ENCODE measurements at regions not wholly inside any gene's neighbourhood (a gene's known extent, or its start where the extent isn't known, plus 50 kb on each side); places are given as distances from the start of the nearest gene placed in this dataset.

GRCh38 chr18:46268671-46269070, 164.5 kb downstream of the HAUS1 start:
- DNase-seq: no peak

GRCh38 chr18:46269275-46269674, 165.1 kb downstream of the HAUS1 start:
- DNase-seq: no peak

GRCh38 chr18:46271488-46271887, 167.3 kb downstream of the HAUS1 start:
- DNase-seq: no peak

- no peak for DNase-seq
Measured at GRCh38 chr18:46273861-46274260, 169.7 kb downstream of the HAUS1 start.

GRCh38 chr18:46274266-46274665, 170.1 kb downstream of the HAUS1 start:
- no peak for DNase-seq

- no peak for DNase-seq
Measured at GRCh38 chr18:46275370-46275769, 171.2 kb downstream of the HAUS1 start.

GRCh38 chr18:46276748-46277147, 172.6 kb downstream of the HAUS1 start:
- no peak for DNase-seq

GRCh38 chr18:46278481-46279465, 174.6 kb downstream of the HAUS1 start:
- no peak for DNase-seq

GRCh38 chr18:46279673-46280072, 175.5 kb downstream of the HAUS1 start:
- no peak for DNase-seq

- peak; percentile 85 for DNase-seq
Measured at GRCh38 chr18:46281185-46282176, 177.3 kb downstream of the HAUS1 start.

- no peak for DNase-seq
Measured at GRCh38 chr18:46282177-46282570, 178.0 kb downstream of the HAUS1 start.

GRCh38 chr18:46282646-46283045, 178.5 kb downstream of the HAUS1 start:
- DNase-seq: no peak

GRCh38 chr18:46283268-46283667, 179.1 kb downstream of the HAUS1 start:
- no peak for DNase-seq

GRCh38 chr18:46283895-46284295, 179.7 kb downstream of the HAUS1 start:
- DNase-seq: peak; percentile 95

- no peak for DNase-seq
Measured at GRCh38 chr18:46289463-46289862, 185.3 kb downstream of the HAUS1 start.

- no peak for DNase-seq
Measured at GRCh38 chr18:46289931-46290330, 185.7 kb downstream of the HAUS1 start.

GRCh38 chr18:46290440-46291020, 186.3 kb downstream of the HAUS1 start:
- no peak for DNase-seq

GRCh38 chr18:46291149-46291548, 187.0 kb downstream of the HAUS1 start:
- no peak for DNase-seq

- DNase-seq: no peak
Measured at GRCh38 chr18:46293742-46294181, 189.6 kb downstream of the HAUS1 start.

- DNase-seq: no peak
Measured at GRCh38 chr18:46294318-46294717, 190.1 kb downstream of the HAUS1 start.

- no peak for DNase-seq
Measured at GRCh38 chr18:46294751-46295150, 190.6 kb downstream of the HAUS1 start.

GRCh38 chr18:46295416-46295815, 191.2 kb downstream of the HAUS1 start:
- DNase-seq: no peak

GRCh38 chr18:46296656-46297055, 192.5 kb downstream of the HAUS1 start:
- no peak for DNase-seq
